ENCODE measurements at regions not wholly inside any gene's neighbourhood (a gene's known extent, or its start where the extent isn't known, plus 50 kb on each side); places are given as distances from the start of the nearest gene placed in this dataset.

DNA sequence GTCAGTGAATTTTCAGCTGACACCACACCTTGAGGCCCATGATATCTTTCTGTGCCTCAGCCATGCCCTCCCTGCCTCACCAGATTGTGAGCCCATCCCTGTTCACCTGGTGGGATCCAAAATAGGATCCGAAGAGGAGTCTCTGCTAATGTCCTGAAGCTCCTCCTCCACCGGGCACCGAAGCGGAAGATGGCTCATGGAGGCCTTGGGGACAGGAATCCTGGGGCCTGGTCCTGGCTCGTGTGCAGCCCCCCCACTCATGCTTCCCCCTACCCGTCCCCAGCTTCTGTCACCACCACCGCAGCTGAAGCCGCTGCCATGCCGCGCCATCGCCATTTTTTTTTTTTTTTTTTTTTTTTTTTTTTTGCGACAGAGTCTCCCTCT lies 1683.4 kb downstream of the TP53TG3F start:
- H3K4me3 ChIP-seq (ENCODE audit: low read depth, low read length): no peak overlapping the region
- no peak for DNase-seq (ENCODE audit: low read depth)
- TF ChIP-seq, protein P1, sequence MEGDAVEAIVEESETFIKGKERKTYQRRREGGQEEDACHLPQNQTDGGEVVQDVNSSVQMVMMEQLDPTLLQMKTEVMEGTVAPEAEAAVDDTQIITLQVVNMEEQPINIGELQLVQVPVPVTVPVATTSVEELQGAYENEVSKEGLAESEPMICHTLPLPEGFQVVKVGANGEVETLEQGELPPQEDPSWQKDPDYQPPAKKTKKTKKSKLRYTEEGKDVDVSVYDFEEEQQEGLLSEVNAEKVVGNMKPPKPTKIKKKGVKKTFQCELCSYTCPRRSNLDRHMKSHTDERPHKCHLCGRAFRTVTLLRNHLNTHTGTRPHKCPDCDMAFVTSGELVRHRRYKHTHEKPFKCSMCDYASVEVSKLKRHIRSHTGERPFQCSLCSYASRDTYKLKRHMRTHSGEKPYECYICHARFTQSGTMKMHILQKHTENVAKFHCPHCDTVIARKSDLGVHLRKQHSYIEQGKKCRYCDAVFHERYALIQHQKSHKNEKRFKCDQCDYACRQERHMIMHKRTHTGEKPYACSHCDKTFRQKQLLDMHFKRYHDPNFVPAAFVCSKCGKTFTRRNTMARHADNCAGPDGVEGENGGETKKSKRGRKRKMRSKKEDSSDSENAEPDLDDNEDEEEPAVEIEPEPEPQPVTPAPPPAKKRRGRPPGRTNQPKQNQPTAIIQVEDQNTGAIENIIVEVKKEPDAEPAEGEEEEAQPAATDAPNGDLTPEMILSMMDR (IDR thresholded peaks at IDR 0.05; ENCODE audit: low read depth, low read length, missing control alignments): no peak

DNA sequence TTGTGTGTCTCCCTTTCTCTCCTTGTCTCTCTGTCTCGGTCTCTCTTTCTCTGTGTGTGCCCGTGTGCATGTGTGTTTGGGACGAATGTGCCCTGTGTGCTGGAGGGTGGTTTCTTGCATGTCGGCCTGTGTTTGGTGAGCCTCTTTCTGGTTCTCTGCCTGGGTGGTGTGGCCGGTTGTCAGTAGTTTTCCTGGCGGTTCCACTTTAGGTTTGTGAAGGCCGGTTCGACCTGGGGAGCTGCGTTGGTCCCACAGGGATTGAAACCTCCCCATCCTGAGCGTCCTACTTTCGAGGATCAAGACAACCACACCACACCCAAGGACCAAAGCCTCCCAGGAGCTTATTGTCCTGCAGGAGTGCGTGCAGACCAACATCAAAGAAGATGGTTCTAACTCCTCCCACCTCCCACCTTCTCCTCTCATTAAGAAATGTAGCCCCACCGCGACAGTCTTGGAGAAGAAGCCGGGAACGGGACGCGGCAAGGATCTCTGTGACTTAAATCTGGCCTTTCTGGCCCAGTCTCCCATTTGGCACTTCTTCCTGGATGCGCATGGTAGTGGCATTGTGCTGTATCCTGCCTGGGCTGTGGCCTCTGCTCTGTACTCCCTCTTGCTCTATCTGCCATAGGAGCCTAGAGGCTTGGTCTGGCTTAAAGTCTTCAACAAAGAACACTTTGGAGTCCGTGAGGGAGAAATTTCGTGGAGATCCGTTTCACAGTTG lies 1685.0 kb downstream of the TP53TG3F start:
- DNase-seq (ENCODE audit: low read depth): no peak
- H3K4me3 ChIP-seq (ENCODE audit: low read depth, low read length): no peak overlapping the region
- TF ChIP-seq, protein P1 (IDR thresholded peaks at IDR 0.05; ENCODE audit: low read depth, low read length, missing control alignments): no peak

DNA sequence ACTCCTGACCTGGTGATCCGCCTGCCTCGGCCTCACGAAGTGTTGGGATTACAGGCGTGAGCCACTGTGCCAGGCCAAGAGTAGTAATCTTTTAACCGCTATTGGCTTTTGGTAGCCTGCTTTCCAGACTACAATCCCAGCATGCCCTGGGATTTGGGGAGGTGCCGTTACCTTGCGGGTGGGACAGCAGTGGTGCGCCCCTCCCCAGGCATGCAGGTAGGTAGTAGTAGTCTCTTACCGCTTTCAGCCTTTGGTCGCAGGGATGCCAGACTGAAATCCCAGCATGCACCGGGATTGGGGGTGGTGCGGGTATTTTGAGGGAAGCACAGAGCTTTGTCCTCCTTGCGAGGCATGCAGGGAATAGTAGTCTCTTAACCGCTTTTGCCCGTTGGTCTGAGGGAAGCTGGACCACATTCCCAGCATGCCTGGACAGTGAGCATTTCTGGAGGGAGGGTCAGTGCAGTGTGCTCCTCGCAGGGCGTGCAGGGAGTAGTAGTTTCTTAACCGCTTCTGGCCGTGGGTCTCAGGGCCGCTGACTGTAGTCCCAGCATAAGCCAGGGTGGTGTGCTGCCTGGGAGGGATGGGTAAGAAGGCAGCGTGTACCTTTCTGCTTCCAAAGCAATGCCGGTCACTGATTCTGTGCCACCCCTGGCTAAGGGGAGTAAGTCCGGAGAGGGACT lies 1686.8 kb downstream of the TP53TG3F start:
- TF ChIP-seq, protein P1 (IDR thresholded peaks at IDR 0.05; ENCODE audit: low read depth, low read length, missing control alignments): no peak
- no peak for DNase-seq (ENCODE audit: low read depth)
- no peak overlapping the region for H3K4me3 ChIP-seq (ENCODE audit: low read depth, low read length)

DNA sequence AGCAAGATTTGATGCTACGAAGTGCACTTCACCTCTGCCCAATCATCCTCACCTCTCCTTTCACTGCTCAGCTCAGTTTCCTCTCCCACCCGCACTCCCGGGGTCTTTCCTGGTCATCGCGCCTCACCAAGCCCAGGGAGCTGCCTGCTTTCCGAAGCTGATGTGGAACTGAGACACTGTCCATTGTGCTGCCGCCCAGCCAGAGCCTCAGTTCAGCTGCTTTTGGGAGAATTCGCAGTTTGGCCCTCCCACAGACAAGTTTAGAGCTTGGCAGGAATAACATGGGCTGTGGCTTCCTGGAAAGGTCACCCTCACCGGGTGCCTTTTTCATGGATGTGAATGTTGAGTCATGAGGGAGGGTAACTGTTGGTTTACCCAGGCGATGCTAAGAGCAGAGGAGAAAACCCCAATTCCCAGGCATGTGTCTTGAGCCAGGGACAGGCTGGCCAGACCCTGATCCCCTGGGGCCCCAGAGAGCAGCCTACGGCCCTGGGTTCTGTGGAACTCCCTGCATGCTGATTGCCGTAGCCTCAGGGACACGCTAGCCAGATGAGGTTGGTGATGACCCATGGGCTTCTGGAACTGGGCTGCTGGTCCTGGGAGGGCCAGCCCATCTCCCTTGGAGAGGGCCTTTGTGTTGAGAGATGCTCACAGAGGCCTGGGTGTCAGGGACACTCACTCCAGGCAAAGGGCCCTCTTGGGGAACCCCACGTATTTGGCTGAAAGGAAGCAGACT lies 1687.5 kb downstream of the TP53TG3F start:
- TF ChIP-seq, protein P1 (IDR thresholded peaks at IDR 0.05; ENCODE audit: low read depth, low read length, missing control alignments): no peak
- no peak for DNase-seq (ENCODE audit: low read depth)
- H3K4me3 ChIP-seq (ENCODE audit: low read depth, low read length): no peak overlapping the region

DNA sequence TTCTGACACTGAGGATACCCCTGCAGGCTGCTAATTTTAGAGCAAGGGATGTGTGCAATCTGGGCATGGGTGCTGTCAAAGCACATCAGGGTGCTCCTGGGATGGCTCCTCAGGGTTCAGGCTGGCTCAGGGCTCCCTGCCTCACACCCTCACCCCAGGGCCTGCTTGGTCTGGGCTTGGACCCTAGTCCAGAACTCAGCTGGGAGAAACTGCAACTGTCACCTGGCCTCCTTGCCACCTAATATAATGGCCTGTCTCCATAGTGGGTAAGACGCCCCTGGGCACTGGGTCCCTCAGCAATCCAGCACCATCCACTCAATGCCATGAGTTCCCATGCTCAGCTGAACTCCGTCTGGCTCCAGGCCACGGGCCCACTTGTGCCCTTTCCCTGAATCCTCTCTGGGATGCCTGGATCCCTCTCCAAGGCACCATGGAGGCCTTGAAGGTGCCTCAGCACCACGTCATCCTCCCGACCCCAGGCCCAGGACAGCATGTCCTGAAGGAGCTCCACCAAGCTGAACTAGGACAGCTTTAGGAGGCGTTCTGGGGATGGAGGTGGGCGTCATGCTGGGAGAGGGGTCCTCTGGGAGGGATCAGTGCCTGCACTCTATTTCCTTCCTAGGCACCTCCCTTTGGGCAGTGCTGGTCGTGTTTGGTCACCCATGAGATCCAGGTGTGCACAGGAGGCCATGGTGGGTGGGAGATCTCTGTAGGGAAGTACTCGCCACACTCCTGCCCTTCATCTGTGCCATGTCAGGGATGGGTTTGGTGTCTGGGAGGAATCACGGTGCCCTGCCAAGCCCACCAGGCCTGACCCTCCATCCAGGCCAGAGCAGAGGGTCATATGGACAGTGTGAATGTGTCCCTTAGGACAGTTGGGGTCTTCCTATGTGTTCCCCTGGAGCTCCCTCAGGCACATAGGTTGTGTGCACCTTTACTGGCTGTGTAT lies 1688.4 kb downstream of the TP53TG3F start:
- no peak overlapping the region for H3K4me3 ChIP-seq (ENCODE audit: low read depth, low read length)
- no peak for DNase-seq (ENCODE audit: low read depth)
- TF ChIP-seq, protein P1 (IDR thresholded peaks at IDR 0.05; ENCODE audit: low read depth, low read length, missing control alignments): no peak

DNA sequence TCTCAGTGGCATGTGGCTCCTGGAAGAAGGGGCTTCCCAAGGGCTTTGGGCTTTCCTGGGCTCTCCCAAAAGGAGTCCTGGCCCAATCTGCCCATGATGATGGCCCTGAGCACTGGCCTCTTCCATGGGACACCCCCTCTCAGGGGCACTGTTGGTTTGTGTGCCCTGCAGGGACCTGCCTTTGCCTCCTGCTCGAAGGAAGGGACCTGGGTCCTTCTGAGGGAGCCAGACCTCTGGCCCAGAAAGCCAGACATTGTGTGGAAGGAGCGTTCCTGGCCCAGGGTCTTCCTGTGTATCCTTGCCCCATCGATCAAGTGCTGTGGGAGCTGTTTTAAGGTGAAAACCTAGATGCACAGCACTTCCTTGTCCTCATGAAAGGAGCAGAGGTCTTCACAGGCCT lies 1689.3 kb downstream of the TP53TG3F start:
- TF ChIP-seq, protein P1 (IDR thresholded peaks at IDR 0.05; ENCODE audit: low read depth, low read length, missing control alignments): no peak
- no peak for DNase-seq (ENCODE audit: low read depth)
- H3K4me3 ChIP-seq (ENCODE audit: low read depth, low read length): no peak overlapping the region

All from GM12864 (cell line).